ENCODE measurements at regions not wholly inside any gene's neighbourhood (a gene's known extent, or its start where the extent isn't known, plus 50 kb on each side); places are given as distances from the start of the nearest gene placed in this dataset.

- no peak for DNase-seq
Observed at GRCh38 chr3:19711160-19711782, 222.7 kb downstream of the EFHB start.

GRCh38 chr3:19702416-19703078 lies 231.5 kb downstream of the EFHB start:
- DNase-seq = peak; percentile 3

- no peak for DNase-seq
Observed at GRCh38 chr3:19688767-19689166, 245.2 kb downstream of the EFHB start.

GRCh38 chr3:19668163-19668562 lies 265.9 kb downstream of the EFHB start:
- DNase-seq = no peak

GRCh38 chr3:19662486-19662885 lies 271.5 kb downstream of the EFHB start:
- no peak for DNase-seq

- DNase-seq = no peak
Observed at GRCh38 chr3:19652336-19652735, 281.7 kb downstream of the EFHB start.

GRCh38 chr3:19645093-19645492 lies 288.9 kb downstream of the EFHB start:
- no peak for DNase-seq

GRCh38 chr3:19644405-19644804 lies 289.6 kb downstream of the EFHB start:
- no peak for DNase-seq

GRCh38 chr3:19641408-19641807 lies 292.6 kb downstream of the EFHB start:
- no peak for DNase-seq

- no peak for DNase-seq
Observed at GRCh38 chr3:19632099-19633074, 301.6 kb downstream of the EFHB start.

GRCh38 chr3:19598870-19599269 lies 335.1 kb downstream of the EFHB start:
- DNase-seq = no peak

- DNase-seq = no peak
Observed at GRCh38 chr3:19596408-19596807, 337.6 kb downstream of the EFHB start.

- DNase-seq = no peak
Observed at GRCh38 chr3:19595884-19596283, 338.1 kb downstream of the EFHB start.
